NCI-H2171 treated with DMSO at 0.1 percent for 48 hours (cell line): ENCODE measurements at regions not wholly inside any gene's neighbourhood (a gene's known extent, or its start where the extent isn't known, plus 50 kb on each side); places are given as distances from the start of the nearest gene placed in this dataset.

ENCODE experiments used
- DNase-seq: peaks from one replicate; lab custom pipeline; 2025; lab: John Stamatoyannopoulos, UW

DNA sequence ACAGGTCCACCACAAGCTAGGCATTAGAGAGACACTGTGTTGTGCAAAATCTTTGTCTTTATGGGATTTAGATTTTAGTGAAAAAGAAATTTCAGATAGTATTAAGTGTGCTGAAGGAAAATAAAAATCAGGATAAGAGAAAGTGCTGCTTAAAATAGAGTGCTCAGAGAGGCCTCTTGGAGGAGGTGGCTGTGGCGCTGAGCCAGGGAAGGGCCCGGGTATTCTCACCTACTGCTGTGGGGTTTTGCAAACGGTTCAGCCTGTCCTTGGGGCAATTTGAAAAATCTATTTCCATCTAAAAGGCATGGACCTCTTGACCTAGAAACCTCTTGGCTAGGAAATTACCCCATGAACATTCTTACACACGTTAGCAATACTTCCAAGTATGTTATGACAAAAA, 267.7 kb downstream of the TJP1 start:
- no peak for DNase-seq

DNA sequence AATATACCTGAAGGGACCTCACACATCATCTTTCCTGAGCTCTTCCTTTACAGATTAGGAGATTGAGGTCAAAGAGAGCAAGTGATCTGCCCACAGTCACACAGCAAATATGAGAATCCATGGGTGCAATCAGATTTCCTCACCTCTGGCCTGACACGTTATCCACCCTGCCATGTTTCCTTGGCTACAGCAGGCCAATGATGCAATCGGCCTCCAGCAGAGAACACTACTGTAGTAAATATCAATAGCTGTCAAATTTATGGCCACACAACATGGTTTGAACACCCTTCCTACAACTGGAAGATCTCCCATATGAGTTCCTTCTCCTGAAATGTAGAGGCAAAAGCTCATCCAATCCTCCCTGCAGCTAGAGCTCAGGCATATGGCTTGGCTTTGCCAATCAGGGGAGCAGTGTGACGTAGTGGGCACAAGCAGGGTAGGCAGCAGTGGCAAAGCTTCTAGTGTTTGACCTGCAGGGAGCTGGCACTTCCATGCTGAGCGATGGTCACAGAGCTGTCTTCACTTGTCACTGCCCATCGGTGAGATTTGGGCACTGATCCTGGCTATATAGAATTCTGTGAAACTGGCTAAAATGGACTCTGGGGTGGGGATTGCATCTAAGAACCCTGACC, 271.3 kb downstream of the TJP1 start:
- DNase-seq: no peak

DNA sequence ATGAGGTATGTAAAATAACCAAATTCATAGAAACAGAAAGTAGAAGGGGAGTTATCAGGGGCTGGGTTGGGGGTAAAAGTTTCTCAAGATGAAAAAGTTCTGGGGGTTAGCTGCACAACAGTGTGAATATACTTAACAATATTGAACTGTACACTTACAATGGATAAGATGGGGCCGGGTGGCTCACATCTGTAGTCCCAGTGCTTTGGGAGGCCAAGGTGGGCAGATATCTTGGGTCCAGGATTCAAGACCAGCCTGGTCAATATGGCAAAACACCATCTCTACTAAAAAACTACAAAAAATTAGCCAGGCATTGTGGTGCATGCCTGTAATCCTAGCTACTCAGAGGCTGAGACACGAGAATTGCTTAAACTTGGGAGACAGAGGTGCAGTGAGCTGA, 274.3 kb downstream of the TJP1 start:
- no peak for DNase-seq

DNA sequence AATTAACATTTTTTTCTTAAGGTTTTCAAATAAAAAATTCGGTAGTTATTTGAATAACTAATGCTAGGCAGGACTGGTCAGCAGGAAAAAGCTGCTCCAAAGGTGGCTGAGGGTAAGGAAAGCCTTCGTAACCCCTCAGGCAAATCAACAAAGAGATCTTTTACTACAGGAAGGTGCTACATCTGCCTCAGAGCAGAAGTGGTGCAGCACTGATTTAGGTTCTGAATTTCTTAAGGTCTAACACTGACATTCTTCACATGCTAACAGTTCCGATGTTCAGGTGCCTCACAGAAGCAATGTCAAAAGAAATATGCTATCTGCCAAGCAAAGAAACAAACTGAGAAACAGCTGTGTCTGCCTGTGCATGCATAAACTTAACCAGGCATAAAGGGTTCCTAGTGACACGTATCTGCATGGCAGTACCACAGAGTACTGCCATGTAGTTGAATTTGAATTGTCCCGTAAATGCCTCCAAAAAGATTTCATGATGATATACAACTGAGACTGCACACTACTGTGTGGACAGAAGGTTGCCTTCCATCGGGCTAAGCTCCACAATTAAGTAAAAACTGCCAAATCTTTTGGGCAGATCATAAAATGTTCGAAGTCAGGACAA, 275.0 kb upstream of the NSMCE3 start:
- DNase-seq: no peak

DNA sequence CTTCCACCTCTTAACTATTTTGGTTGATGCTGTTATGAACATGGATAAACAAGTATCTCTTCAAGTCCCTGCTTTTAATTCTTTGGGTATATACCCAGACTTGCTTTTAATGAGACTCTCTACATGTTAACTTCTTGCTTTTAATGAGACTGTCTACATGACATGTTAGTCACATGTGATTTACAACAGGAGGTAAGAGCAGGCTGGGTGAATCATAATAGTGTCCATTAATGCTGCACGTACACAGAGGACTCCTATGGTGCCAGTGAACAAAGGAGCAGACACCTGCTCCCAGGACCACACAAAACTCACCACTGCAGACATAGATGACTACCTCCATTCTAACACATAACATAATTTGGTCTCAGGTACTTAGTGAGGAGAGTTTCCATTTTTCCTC, 273.4 kb upstream of the NSMCE3 start:
- no peak for DNase-seq

DNA sequence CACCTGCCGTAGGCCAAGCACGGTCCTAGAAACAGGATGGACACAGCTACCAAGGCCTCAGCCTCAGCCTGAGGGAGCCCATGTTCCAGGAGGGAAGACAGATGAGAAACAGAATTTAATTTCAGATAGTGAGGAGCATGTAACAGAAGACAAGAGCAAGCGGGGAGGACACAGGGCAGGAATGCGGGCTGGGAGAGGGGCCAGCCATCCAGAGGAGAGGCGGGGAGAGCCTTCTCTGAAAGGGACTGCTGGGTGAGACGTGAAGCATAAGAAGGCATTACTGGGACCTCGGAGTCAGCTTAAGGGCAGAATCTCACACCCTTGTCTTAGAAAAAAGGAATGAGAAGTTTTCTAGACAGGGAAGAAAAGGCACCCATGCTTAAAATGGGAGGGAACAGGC, 271.7 kb upstream of the NSMCE3 start:
- no peak for DNase-seq

DNA sequence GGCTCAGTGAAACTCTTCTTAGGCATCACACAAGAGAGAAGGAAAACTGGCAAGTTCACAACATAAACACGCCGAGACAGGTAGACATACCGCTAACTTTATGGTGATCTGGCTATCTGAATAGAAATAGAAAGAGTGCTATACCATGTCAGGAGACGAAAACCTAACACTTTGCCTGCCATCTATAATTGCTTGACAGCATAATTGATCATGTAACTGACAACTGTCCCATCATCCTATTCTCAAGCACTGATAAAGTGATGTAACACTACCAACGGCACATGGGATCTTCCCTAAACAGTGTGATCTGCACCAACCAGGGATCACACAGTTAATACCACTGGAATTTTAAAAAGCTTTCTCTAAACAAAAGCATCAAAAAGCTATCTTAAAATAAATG, 270.9 kb upstream of the NSMCE3 start:
- no peak for DNase-seq

DNA sequence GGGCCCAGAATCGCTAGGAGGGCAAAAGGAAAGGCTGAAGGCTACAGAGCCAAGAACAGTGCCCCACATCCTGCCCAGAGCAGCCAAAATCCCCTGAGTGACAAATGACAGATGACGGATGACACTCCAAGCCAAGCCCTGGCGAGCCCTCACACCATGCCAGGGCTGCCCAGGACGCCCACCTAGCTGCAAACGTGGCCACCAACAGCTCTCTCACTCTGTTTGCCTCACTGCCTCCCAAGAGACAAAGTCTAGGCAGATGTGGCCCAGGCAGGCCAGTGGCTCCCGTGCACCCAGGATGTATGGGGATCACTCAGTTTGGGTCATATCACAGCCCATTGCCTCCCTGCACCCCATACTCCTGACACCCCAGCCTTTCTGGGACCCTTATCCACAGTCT, 270.1 kb upstream of the NSMCE3 start:
- DNase-seq: no peak

DNA sequence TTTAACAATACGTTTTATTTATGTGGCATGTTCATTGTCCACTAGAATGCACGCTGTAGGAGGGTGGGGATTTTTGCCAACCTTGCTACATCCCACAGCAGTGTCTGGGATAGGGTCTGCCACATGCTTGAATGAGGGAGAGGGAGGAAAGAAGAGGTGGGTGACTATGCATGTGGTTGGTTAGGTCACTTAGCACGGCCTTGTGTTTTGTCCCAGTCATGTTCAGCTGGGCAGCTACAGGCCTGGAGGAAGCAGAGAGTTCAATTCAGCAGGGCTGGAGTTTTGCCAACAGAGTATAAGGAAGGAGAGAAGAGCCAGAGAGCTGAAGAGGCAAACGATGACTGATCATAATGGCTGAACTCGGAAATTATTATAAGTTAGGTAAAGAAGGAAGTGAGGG, 268.4 kb upstream of the NSMCE3 start:
- no peak for DNase-seq

DNA sequence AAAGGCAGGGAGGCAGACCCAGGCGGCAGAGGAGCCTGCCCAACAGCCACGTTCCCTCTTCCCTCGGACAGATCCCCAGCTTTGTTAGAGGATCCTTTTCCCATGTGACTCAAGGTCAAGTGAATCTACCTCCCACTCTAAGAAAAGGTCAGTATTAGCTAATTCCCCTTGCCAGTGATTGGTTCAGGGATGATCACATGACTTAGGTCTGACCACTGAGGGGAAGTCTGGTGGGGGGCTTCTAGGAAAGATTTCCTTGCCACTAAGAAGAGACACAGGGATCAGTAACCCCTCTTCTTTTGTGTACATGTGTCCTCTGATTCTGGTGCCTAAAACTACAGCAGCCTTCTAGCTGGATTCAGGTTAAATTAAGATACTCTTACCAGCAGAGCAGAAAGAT, 266.3 kb upstream of the NSMCE3 start:
- DNase-seq: no peak

DNA sequence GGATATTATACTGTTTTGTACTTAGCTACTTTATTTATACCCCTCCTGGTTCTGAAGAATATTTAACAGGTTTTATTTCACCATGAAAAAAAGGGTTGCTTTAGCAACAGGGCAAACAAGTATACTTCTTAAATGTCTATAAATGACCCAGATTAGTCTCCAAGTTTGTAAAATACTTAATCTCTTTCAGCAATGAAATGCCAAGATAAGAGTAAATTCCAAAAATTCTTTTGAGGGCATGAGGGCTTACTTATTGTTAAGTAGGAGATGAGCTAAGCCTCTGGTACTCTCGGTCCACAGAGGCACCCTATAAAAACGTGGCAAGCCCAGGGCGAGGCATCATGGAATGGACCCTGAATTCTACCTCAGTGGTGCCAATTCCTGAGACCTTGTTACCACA, 264.8 kb upstream of the NSMCE3 start:
- DNase-seq: no peak

DNA sequence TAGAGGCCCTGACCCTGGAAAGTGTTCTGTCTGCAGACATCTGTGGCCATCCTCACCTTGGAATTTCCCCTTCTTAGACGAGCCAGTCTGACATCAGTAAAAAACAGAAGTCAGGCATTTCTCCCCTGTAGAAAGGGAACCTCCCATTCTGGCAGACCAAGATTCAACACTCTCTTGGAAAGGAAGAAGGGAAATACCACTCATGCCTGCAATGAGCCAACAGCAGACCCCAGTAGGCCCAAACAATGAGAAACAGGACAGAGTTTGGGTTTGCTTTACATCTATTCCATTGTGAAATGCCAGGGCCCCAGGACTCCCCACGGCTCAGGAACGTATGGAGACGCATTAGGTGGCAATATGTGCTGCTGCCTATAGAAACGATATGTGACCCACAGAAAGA, 264.0 kb upstream of the NSMCE3 start:
- DNase-seq: no peak

DNA sequence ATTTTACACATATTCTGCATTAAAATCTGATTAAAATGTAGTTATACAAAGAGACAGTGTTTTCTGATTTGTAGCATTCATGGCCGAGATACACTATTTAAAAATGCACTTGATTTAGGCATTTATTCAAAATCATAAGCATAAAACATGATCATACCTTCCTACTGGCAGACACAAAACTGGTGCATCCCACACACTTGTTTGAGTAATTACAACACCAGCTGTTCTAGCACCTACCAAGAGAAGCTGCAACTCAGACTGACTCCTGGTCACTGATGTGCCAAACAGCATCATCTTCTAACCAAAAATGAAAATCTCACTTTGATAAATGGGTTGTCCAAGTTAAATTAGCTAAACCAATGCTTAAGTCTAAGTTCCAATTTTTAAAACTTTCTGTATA, 262.7 kb upstream of the NSMCE3 start:
- no peak for DNase-seq

DNA sequence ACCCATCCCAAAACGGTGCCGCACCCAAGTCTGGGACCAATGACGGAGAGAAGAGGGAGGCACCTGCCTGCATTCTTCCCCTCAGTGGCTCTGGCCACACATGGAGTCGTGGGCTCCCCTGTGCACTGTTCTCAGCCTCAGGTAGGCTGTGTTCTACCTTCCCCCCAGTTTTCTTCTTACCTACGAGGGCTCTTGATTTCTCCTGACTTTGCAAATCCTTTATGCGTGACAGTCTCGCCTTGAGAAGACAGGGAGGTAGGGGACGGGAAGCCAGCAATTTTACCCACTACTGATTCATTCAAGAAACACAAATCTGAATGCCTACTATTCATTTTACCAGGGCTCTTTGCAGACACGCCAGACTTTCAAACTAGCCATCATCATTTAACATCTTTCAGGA, 261.3 kb upstream of the NSMCE3 start:
- no peak for DNase-seq

DNA sequence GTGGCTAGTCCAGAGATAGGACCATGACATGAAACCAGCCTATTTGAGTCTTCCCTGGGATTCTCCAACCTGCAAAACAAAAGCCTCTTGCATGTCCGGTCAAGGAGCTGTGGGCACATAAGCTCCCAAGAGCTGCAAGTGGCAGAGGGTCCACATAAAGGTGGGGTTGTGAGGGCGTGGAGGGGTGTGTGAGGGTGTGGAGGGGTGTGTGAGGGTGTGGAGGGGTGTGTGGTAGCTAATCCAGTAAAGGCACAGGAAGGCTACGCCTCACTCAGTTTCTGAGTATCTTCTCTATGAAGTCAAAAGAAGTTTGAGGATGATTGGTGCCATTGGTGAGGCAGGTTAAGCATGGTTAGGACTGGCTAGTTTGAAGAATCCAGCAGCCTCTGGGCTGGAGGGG, 259.4 kb upstream of the NSMCE3 start:
- no peak for DNase-seq

DNA sequence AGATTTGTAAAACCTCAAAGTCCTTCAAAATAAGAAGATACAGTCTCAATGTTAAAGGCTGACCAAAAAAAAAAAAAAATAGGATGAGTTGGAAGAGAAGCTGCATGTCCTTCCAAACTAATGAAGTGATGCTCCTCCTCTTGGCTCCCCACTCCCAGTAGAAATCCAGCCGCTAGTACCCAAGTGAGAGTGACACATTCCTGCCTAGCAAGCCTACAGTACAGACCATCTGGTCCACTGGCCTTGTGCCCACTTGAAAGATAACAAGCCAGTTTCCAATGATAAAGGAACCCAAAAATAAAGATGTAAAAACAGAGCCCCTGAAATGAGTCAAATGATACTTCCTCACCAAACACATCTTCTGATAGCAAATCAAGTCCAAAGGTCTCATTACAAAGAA, 258.7 kb upstream of the NSMCE3 start:
- peak; percentile 14 for DNase-seq

DNA sequence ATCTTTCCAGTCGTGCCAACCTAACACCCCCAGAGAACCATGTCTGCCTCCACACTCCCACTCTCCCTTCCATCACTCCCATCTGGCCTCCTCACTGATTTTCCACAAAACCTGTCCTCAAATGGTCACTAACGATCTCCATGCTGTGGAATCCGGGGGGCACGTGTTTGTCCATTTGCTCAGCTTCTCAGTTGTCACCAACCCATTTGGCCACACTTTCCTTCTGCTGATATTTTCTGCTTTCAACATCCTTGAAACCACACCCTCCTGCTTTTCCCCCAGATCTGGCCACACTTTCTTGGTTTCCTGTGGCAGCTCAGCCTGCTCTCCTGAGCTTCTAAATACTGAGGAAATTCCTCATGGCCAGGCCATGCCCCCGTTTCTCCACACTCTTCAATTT, 257.2 kb upstream of the NSMCE3 start:
- DNase-seq: no peak

DNA sequence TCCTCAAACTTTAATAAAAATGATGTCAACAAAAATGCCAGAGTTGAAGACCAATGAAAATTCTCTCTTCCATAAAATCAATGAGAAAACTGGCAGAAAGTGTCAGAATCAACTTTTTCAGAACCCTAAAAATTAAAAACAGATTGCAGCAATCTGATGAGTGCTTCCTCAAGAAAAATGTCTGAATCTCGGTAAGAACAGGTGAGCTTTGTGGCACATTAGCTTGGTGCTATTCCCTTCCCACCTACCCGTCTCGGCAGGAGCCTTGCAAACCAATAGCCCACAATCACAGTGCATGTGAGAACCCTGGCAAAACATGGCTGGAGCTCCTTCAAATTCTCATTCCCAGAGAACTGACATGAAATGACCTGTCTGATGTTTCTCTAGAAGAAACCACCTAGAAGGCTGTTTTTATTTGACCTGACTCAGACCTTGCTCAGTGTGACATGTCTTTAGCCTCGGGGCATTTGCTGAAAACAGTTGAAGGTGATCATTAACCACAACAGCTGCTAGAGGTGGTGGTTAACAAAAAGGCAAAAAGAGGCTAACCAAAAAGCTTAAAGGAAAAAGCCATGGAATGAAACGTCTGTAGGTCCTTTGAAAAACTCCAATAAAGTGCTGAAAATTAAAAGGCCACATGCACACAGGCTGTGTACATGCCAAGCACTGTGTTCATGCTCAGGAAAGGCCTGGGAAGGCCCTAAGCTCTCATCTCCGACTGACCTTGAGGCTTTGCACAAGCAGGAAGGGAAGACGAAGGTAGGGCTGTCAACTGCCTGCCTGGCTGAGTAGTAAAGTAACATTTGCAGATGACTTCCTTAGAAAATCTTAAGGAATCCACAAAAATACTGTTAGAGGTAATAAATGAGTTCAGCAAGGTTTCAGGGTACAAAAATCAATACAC, 253.0 kb upstream of the NSMCE3 start:
- DNase-seq: no peak

DNA sequence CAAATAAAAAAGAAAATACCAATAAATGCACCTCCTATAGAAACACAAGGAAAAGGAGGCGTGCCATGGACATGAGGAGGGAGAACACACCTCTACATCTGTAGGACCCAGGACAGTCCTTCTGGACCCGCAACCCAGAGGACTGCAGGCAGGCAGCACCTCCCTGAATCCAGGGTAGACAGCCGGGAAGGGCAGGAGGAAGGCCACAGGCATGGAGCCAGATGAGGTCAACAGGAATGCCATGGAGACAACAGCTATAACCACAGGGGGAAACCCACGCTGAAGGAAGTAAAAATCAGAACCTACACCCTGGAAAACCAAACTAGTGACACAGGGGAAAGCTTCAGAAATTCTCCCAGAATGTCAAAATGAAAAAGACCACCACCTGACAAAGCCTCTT, 248.8 kb upstream of the NSMCE3 start:
- no peak for DNase-seq

DNA sequence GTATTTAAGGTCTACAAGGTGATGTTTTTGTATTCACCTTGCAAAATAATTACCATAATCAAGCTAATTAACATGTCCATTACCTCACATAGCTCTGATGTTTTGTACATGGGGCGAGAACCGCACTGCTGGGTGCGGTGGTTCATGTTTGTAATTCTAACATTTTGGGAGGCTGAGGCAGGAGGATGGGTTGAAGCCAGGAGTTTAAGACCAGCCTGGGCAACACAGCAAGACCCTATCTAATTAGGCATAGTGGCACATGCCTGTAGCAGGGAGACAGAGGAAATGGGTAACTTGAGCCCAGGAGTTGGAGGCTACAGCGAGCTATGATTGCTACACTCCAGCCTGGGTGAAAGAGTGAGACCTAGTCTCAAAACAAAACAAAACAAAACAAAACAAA, 248.2 kb upstream of the NSMCE3 start:
- no peak for DNase-seq

DNA sequence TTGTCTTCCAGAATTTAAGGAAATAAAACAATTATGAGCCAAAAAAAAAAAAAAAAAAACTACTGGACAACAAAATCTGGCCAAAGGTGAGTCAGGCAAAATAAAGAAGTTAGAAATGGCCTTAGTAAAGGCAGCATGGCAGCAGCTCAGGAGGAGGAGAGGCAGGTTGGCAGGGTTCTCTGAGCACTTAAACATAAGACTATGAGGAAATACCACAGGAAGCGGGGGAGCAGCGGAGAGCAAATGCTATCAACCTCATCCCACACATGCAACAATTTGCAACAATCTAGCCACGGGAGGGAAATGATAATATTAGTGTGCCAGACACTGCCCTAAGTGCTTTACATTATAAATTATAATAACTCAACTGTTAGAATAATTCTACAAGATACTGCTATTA, 247.3 kb upstream of the NSMCE3 start:
- DNase-seq: no peak

DNA sequence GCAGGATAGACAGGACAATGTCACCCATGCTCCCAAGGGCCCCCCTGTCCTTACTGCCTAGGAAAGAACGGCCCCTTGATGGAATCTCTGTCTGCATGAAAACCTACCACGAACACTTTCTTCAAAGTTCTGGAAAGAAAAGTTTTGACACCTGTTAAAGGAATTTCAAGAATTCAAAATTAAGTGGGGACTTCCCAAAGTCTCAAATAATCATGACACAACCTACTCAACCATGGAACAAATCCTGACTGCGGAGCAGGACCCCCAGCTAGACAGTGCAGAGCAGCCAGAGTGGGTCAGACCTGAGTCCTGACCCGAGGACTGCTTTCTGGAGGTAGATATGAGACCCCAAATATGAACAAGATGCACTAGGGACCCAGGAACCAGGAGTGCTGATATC, 245.3 kb upstream of the NSMCE3 start:
- no peak for DNase-seq

DNA sequence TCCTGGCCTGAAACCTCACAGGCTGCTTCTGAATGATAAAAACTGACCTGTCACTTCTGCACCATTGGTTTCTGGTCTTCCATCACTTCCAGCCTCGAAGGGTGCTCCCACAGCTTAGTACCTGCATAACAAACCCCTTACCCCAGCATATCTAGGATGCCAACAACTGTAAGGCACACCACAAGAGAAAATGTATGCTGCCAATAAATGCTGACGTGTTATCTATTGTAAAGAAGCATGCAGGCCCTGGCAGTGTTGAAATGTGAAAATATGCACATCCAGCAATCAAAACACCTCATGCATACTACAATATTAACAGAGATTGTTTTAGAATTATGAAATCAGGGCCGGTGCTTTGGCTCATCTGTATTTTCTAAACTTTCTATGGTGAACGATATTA, 242.0 kb upstream of the NSMCE3 start:
- no peak for DNase-seq
